HPDE6-E6E7 (cell line): ENCODE measurements at regions not wholly inside any gene's neighbourhood (a gene's known extent, or its start where the extent isn't known, plus 50 kb on each side); places are given as distances from the start of the nearest gene placed in this dataset.
"Not testable (repeated sequence)": the region's sequence is repeated elsewhere in the genome, so short reads cannot be mapped to it uniquely, and the experiment has no call there.

Experiments used
- DNase-seq: peaks from one replicate; pipeline ENCODE4 v3.0.0; 2011; ENCODE audit warnings: missing footprints; ENCODE audit errors: extremely low spot score

GRCh38 chr3:98705212-98705611 is 57.9 kb upstream of the ST3GAL6 start:
- DNase-seq: no peak

GRCh38 chr3:98705694-98706093 is 57.4 kb upstream of the ST3GAL6 start:
- no peak for DNase-seq

GRCh38 chr3:98708681-98709080 is 54.5 kb upstream of the ST3GAL6 start:
- not testable (repeated sequence) for DNase-seq

GRCh38 chr3:98709441-98709840 is 53.7 kb upstream of the ST3GAL6 start:
- no peak for DNase-seq

GRCh38 chr3:98710067-98710659 is 53.0 kb upstream of the ST3GAL6 start:
- no peak for DNase-seq

GRCh38 chr3:98711426-98711825 is 51.7 kb upstream of the ST3GAL6 start:
- no peak for DNase-seq

GRCh38 chr3:98712726-98713125 is 50.4 kb upstream of the ST3GAL6 start:
- DNase-seq: no peak

GRCh38 chr3:98713332-98713731 is 49.8 kb upstream of the ST3GAL6 start:
- not testable (repeated sequence) for DNase-seq
